SK-N-SH (cell line): ENCODE measurements at regions not wholly inside any gene's neighbourhood (a gene's known extent, or its start where the extent isn't known, plus 50 kb on each side); places are given as distances from the start of the nearest gene placed in this dataset.

ENCODE experiments used
- CTCF ChIA-PET: fragments of 300-600, 350-600 bp; formaldehyde crosslinking; extraction: SDS; loops from one replicate; lab custom pipeline; 2021; lab: Yijun Ruan, JAX
- POLR2A ChIA-PET: fragments of 350-600 bp; sonication (Branson Sonifier 250); formaldehyde crosslinking; extraction: SDS; loops from one replicate; lab custom pipeline; 2020; ENCODE audit warnings: antibody characterized with exemption, inconsistent platforms; lab: Yijun Ruan, JAX
- DNase-seq: peaks from one replicate; pipeline ENCODE4 v3.0.0; 2012
- H2AFZ ChIP-seq: fragments of 200-600 bp; sonication (generic); 2 replicates; pipeline ENCODE4 v1.8.1; 2016; ENCODE audit warnings: antibody characterized with exemption, mild to moderate bottlenecking, low read depth
- H3F3A ChIP-seq: fragments of 200-600 bp; sonication (generic); replicated peaks from 2 replicates; pipeline ENCODE3; 2016; ENCODE audit warnings: antibody characterized with exemption, mild to moderate bottlenecking; ENCODE audit not compliant: insufficient read depth
- H3K27ac ChIP-seq, 2 experiments: fragments of 200-500 bp in 1 of 2; fragments of 200-600 bp in 1 of 2; sonication (Bioruptor generic) in 1 of 2; sonication (generic), shearing (Covaris generic) in 1 of 2; 2 replicates each; pipeline versions ENCODE4 v1.5.1 to v1.6.1; 2014 to 2016; ENCODE audit warnings: low read depth in 2 of 2, inconsistent platforms in 1 of 2, low read length in 1 of 2, mild to moderate bottlenecking in 1 of 2, mixed read lengths in 1 of 2
- H3K27me3 ChIP-seq: fragments of 200-600 bp; sonication (generic), shearing (Covaris generic); 2 replicates; pipeline ENCODE4 v1.6.1; 2016; ENCODE audit warnings: mixed run types; ENCODE audit not compliant: insufficient read depth
- H3K36me3 ChIP-seq, 2 experiments: fragments of 200-500 bp in 1 of 2; fragments of 200-600 bp in 1 of 2; sonication (Bioruptor generic) in 1 of 2; sonication (generic) in 1 of 2; replicated peaks in 1 of 2; 2 replicates each; pipeline versions ENCODE3 to v1.5.1; 2014 to 2016; ENCODE audit warnings: low read length in 1 of 2, mild to moderate bottlenecking in 1 of 2; ENCODE audit not compliant: insufficient read depth in 2 of 2, control insufficient read depth in 1 of 2
- H3K4me1 ChIP-seq, 2 experiments: fragments of 200-500 bp in 1 of 2; fragments of 200-600 bp in 1 of 2; sonication (Bioruptor generic) in 1 of 2; sonication (generic), shearing (Covaris generic) in 1 of 2; 2 replicates each; pipeline versions ENCODE4 v1.5.1 to v1.6.1; 2014 to 2016; ENCODE audit warnings: low read depth in 1 of 2, low read length in 1 of 2, mixed run types in 1 of 2; ENCODE audit not compliant: insufficient read depth in 2 of 2, control insufficient read depth in 1 of 2
- H3K4me2 ChIP-seq: fragments of 200-600 bp; sonication (generic), shearing (Covaris generic); 2 replicates; pipeline ENCODE4 v1.6.1; 2017; ENCODE audit warnings: mixed run types
- H3K4me3 ChIP-seq, 2 experiments: fragments of 200-500 bp in 1 of 2; fragments of 200-600 bp in 1 of 2; sonication (Bioruptor generic) in 1 of 2; sonication (generic), shearing (Covaris generic) in 1 of 2; 2 replicates each; pipeline versions ENCODE4 v1.5.1 to v1.8.1; 2014 to 2016; ENCODE audit warnings: low read depth in 2 of 2, inconsistent platforms in 1 of 2, low read length in 1 of 2, mild to moderate bottlenecking in 1 of 2, mixed read lengths in 1 of 2, moderate library complexity in 1 of 2
- H3K79me2 ChIP-seq: fragments of 200-600 bp; sonication (generic); 2 replicates; pipeline ENCODE4 v1.8.1; 2017; ENCODE audit warnings: mild to moderate bottlenecking; ENCODE audit not compliant: insufficient read depth
- H3K9ac ChIP-seq: fragments of 200-600 bp; sonication (generic); 2 replicates; pipeline ENCODE4 v1.6.1; 2017; ENCODE audit warnings: mixed run types
- H3K9me2 ChIP-seq: fragments of 200-600 bp; sonication (generic); 2 replicates; pipeline ENCODE4 v1.6.1; 2017; ENCODE audit warnings: mixed run types
- H3K9me3 ChIP-seq: fragments of 200-600 bp; sonication (generic); 2 replicates; pipeline ENCODE4 v1.6.1; 2017; ENCODE audit warnings: mixed run types, mild to moderate bottlenecking, moderate library complexity
- H4K20me1 ChIP-seq: fragments of 200-600 bp; sonication (generic); 2 replicates; pipeline ENCODE4 v1.6.1; 2017; ENCODE audit warnings: mild to moderate bottlenecking, mixed run types; ENCODE audit not compliant: insufficient read depth
- EZH2phosphoT487 ChIP-seq: fragments of 200-600 bp; sonication (generic); IDR thresholded peaks from 2 replicates; pipeline ENCODE4 v1.6.1; 2017; ENCODE audit warnings: low read depth, mixed run types, mild to moderate bottlenecking, antibody characterized with exemption, moderate library complexity, borderline replicate concordance
- FOXJ3 ChIP-seq: sonication (generic); formaldehyde crosslinking; IDR thresholded peaks from 2 replicates; pipeline ENCODE4 v1.5.1; 2020; ENCODE audit warnings: mild to moderate bottlenecking, missing genetic modification reagents
- FOXM1 ChIP-seq: IDR thresholded peaks from 2 replicates; pipeline ENCODE4 v1.4.0; 2012; ENCODE audit warnings: low read depth, mild to moderate bottlenecking
- GATA2 ChIP-seq: sonication (generic); formaldehyde crosslinking; IDR thresholded peaks from 2 replicates; pipeline ENCODE4 v1.5.0; 2020; ENCODE audit warnings: mild to moderate bottlenecking, missing genetic modification reagents
- IRF3 ChIP-seq: fragments of 150-350 bp; IDR thresholded peaks from 2 replicates; pipeline ENCODE4 v1.6.1; 2016; ENCODE audit warnings: mild to moderate bottlenecking, low read depth, low read length
- MXI1 ChIP-seq: IDR thresholded peaks from 2 replicates; pipeline ENCODE4 v1.6.1; 2012; ENCODE audit warnings: mild to moderate bottlenecking, low read depth, low read length, improper control_type of control experiment
- NFIC ChIP-seq: IDR thresholded peaks from 2 replicates; pipeline ENCODE4 v1.4.0; 2012; ENCODE audit warnings: borderline replicate concordance
- NRF1 ChIP-seq: IDR thresholded peaks from 2 replicates; pipeline ENCODE4 v1.6.1; 2012; ENCODE audit warnings: low read depth, mild to moderate bottlenecking, low read length
- REST ChIP-seq: IDR thresholded peaks from 2 replicates; pipeline ENCODE4 v1.6.1; 2012; ENCODE audit warnings: mild to moderate bottlenecking, low read depth, low read length, moderate library complexity
- SIN3A ChIP-seq: IDR thresholded peaks from 2 replicates; pipeline ENCODE4 v1.6.1; 2012; ENCODE audit warnings: low read depth, mild to moderate bottlenecking, low read length, moderate library complexity, borderline replicate concordance
- SMC3 ChIP-seq: IDR thresholded peaks from 2 replicates; pipeline ENCODE4 v1.6.1; 2012; ENCODE audit warnings: low read depth, low read length, improper control_type of control experiment
- ZBTB33 ChIP-seq: IDR thresholded peaks from 2 replicates; pipeline ENCODE4 v1.4.0; 2012; ENCODE audit warnings: low read depth, borderline replicate concordance
- WGBS: methylation state at CpG from one replicate; pipeline ENCODE4 v1.1.6; 2017; ENCODE audit warnings: low lambda C conversion rate; 5-methylcytosine and 5-hydroxymethylcytosine counted together
- TF ChIP-seq, protein P1 (sequence below): fragments of 150-350 bp; IDR thresholded peaks from 2 replicates; pipeline ENCODE4 v1.6.1; 2017; ENCODE audit warnings: antibody characterized with exemption, low read length, low read depth, borderline replicate concordance

DNA sequence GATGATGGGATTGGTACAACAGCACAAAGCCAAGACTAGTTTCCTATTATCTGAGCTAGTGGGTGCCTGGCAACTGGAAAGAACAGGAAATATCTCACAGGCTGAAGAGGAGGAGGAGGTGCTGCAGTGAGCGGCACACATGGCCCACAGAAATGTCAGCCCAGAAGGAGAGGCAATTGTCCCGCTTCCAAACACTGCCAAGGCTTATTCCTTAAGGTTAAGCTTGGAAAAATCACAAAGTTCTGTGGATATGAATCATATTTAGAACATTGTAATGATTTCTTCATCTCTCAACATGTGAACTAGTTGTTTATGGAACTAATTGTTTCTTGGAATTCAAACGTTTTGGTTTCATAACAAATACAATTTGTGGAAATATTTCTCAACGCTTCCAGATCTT, 1019.5 kb upstream of the SEMA6A start:
- Histone ChIP-seq H3K27me3 (no peaks in the 10 kb centered on the region), H3K4me3 (no peak overlapping the region), H3K9me3 (no peaks in the 10 kb centered on the region), H3K79me2 (no peaks in the 10 kb centered on the region), H3K4me2 (no peak overlapping the region), H3K9me2 (no peaks in the 10 kb centered on the region), H4K20me1 (no peaks in the 10 kb centered on the region), H2AFZ (no peak overlapping the region), H3K27ac (no peak overlapping the region), H3K36me3 (no peaks in the 10 kb centered on the region), H3F3A (no peaks in the 10 kb centered on the region), H3K9ac (no peak overlapping the region), H3K4me1 (no peaks in the 10 kb centered on the region)
- ChIA-PET POLR2A (no interaction called here), CTCF (no interaction called here)
- no peak for DNase-seq
- TF ChIP-seq MXI1 (no peak), NRF1 (no peak), EZH2phosphoT487 (no peak), GATA2 (no peak), SMC3 (no peak), REST (no peak), NFIC (no peak), IRF3 (no peak), FOXJ3 (CRISPR knock-in tag) (no peak), SIN3A (no peak), FOXM1 (no peak), ZBTB33 (no peak)
- TF ChIP-seq, protein P1, sequence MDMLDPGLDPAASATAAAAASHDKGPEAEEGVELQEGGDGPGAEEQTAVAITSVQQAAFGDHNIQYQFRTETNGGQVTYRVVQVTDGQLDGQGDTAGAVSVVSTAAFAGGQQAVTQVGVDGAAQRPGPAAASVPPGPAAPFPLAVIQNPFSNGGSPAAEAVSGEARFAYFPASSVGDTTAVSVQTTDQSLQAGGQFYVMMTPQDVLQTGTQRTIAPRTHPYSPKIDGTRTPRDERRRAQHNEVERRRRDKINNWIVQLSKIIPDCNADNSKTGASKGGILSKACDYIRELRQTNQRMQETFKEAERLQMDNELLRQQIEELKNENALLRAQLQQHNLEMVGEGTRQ: no peak
- 35% methylated on average over 4 of the region's 4 CpGs for WGBS
